AG04450 (cell line): ENCODE measurements at regions not wholly inside any gene's neighbourhood (a gene's known extent, or its start where the extent isn't known, plus 50 kb on each side); places are given as distances from the start of the nearest gene placed in this dataset.
A peak's percentile ranks its signal among the peaks of the same experiment; 100 is the strongest.

ENCODE experiments used
- CTCF ChIA-PET: fragments of 300-600, 350-600 bp; formaldehyde crosslinking; extraction: SDS; loops from one replicate; lab custom pipeline; 2022; ENCODE audit warnings: antibody characterized with exemption, inconsistent platforms; lab: Charles Lee
- POLR2A ChIA-PET: fragments of 350-600 bp; formaldehyde crosslinking; extraction: SDS; loops from one replicate; lab custom pipeline; 2021; ENCODE audit warnings: antibody characterized with exemption, inconsistent platforms; lab: Yijun Ruan, JAX
- DNase-seq: peaks from one replicate; pipeline ENCODE4 v3.0.0-alpha.2; 2011; ENCODE audit warnings: low read depth, low spot score
- H3K27ac ChIP-seq: one replicate; pipeline ENCODE4 v1.5.1; 2012; ENCODE audit warnings: low read depth, low read length, control low read depth
- H3K27me3 ChIP-seq: one replicate; pipeline ENCODE4 v1.6.0; 2012; ENCODE audit warnings: low read length; ENCODE audit not compliant: control insufficient read depth, insufficient read depth
- H3K4me3 ChIP-seq: 2 replicates; pipeline ENCODE4 v1.5.1; 2011; ENCODE audit warnings: mild to moderate bottlenecking, low read depth, low read length, control low read depth
- H3K9me3 ChIP-seq: 2 replicates; pipeline ENCODE4 v1.5.1; 2012; ENCODE audit warnings: low read length; ENCODE audit not compliant: control insufficient read depth, insufficient read depth
- TF ChIP-seq, protein P1 (sequence below): IDR thresholded peaks from 2 replicates; pipeline ENCODE4 v1.5.1; 2011; ENCODE audit warnings: low read depth, low read length, control low read depth, inconsistent platforms

DNA sequence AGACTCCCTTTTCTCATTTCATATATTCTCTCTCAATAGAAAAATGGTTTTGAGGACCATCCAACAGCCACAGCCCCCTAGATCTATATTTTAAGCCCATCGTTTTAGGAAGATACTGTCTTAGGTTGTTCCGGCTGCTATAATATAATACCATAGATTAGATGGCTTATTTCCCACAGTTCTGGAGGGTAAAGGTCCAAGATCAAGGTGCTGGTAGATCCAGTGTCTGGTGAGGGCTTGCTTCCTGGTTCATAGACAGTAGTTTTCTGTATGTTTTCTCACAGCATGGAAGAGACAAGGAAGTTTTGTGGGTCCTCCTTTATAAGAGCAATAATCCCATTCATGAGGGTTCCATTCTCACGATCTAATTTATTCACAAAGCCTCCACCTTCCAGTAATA is 215.1 kb downstream of the AASDHPPT start:
- H3K9me3 ChIP-seq = no peaks in the 10 kb centered on the region
- ChIA-PET POLR2A (no interaction called here), CTCF (no interaction called here)
- H3K4me3 ChIP-seq = no peak overlapping the region
- TF ChIP-seq, protein P1, sequence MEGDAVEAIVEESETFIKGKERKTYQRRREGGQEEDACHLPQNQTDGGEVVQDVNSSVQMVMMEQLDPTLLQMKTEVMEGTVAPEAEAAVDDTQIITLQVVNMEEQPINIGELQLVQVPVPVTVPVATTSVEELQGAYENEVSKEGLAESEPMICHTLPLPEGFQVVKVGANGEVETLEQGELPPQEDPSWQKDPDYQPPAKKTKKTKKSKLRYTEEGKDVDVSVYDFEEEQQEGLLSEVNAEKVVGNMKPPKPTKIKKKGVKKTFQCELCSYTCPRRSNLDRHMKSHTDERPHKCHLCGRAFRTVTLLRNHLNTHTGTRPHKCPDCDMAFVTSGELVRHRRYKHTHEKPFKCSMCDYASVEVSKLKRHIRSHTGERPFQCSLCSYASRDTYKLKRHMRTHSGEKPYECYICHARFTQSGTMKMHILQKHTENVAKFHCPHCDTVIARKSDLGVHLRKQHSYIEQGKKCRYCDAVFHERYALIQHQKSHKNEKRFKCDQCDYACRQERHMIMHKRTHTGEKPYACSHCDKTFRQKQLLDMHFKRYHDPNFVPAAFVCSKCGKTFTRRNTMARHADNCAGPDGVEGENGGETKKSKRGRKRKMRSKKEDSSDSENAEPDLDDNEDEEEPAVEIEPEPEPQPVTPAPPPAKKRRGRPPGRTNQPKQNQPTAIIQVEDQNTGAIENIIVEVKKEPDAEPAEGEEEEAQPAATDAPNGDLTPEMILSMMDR = no peak
- no peak for DNase-seq
- no peak overlapping the region for H3K27ac ChIP-seq
- no peaks in the 10 kb centered on the region for H3K27me3 ChIP-seq

DNA sequence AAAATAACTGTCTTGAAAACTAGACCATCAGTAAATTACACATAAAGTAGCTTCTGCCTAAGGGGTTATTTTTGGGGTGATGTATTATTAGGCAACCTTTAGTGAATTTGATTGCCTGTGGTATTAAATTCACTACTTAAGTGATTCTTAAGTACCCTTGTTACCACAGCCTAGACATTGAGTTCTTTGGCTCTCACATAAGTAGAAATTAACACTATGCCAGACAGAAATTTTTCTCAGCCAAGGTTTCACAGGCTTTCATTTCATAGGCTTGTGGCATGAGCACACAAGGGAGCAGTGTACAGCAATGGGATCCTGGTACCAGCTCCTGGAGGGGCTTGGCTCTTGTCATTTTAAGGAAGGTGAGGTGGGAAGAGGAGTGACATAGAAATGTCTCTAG is 218.5 kb downstream of the AASDHPPT start:
- CTCF ChIA-PET = interaction anchor here (0.7 kb wide), 1 partner anchor 11 kb away, joined by 3 read pairs; no protein-coding TSS in a partner anchor
- no peak for DNase-seq
- POLR2A ChIA-PET = no interaction called here

DNA sequence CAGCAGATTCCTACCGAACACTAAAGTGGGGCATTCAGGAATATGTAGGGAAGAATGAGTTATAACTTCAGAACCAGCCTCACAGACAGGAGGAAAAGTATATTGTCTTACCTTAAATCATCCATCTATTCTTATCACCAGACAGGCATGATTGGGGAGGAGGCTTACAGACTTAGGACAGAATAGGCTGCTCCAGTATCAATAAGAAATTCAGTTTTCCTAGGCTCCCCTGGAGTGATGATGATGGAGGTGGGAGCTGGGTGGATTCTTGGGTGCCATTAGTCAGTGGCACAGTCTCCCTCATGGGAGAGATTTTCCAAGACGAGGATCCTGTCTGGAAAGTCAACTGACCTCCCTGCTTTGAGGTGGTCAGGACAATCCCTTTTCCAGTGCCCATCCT is 225.0 kb downstream of the AASDHPPT start:
- CTCF ChIA-PET = no interaction called here
- no peak overlapping the region for H3K4me3 ChIP-seq
- TF ChIP-seq, protein P1 = no peak
- peaks cover 5% of the 10 kb centered on the region; the same call in 1 of the 2 replicates for H3K9me3 ChIP-seq
- POLR2A ChIA-PET = no interaction called here
- H3K27ac ChIP-seq = no peak overlapping the region
- no peak for DNase-seq
- no peaks in the 10 kb centered on the region for H3K27me3 ChIP-seq

More for the DNA sequence above, 218.5 kb downstream of the AASDHPPT start:
- Histone ChIP-seq H3K27me3 (no peaks in the 10 kb centered on the region), H3K27ac (no peak overlapping the region), H3K4me3 (no peak overlapping the region), H3K9me3 (no peaks in the 10 kb centered on the region)
- TF ChIP-seq, protein P1 = no peak

DNA sequence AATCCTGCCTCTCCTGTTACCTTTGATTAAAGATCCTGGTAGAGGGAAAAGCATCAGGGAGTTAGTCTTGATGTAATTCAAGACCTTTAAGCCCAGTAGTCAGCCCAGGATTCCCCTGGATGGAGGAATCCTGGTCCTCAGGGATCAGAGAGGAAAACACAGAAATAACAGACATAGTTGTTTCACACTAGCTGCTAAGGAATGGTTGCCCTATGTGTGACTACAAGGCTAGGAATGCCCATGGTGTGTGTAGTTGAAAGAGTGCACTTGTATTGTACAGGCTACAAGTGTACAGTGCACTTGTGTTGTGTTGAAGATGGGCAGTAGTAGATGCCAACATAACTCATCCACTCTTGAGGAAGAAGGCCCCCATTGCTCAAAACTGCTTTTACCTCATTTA is 226.8 kb downstream of the AASDHPPT start:
- POLR2A ChIA-PET = no interaction called here
- peak; percentile 23 for DNase-seq
- CTCF ChIA-PET = no interaction called here

DNA sequence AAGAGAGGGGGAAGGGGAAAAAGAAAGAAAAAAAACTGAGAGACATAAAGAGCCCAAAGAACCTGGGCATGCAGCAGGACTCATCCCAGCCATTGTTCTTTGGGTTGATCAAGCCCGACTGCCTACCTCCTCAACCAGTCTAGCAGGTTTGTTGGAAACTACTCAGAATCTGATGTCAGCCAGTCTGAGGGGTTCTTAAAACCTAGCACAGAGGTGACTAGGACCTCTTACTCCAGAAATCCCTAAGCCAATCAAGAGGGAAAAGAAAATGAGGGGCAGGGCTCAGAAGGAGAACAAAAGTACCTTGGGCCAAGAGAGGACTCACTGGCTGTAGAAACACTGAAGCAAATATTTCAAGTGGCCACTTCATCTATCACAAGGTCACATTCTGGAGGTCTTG is 228.0 kb downstream of the AASDHPPT start:
- TF ChIP-seq, protein P1 = no peak
- Histone ChIP-seq H3K27me3 (no peaks in the 10 kb centered on the region), H3K9me3 (peaks cover 5% of the 10 kb centered on the region; the same call in 1 of the 2 replicates), H3K27ac (no peak overlapping the region), H3K4me3 (no peak overlapping the region)
- no peak for DNase-seq
- ChIA-PET POLR2A (no interaction called here), CTCF (no interaction called here)

More for the DNA sequence above, 226.8 kb downstream of the AASDHPPT start:
- TF ChIP-seq, protein P1 = no peak
- no peaks in the 10 kb centered on the region for H3K27me3 ChIP-seq
- H3K9me3 ChIP-seq = peaks cover 5% of the 10 kb centered on the region; the same call in 1 of the 2 replicates
- H3K4me3 ChIP-seq = no peak overlapping the region
- H3K27ac ChIP-seq = no peak overlapping the region
